SK-N-MC (cell line): ENCODE measurements at regions not wholly inside any gene's neighbourhood (a gene's known extent, or its start where the extent isn't known, plus 50 kb on each side); places are given as distances from the start of the nearest gene placed in this dataset.
"Not testable (repeated sequence)": the region's sequence is repeated elsewhere in the genome, so short reads cannot be mapped to it uniquely, and the experiment has no call there.

Source experiments
- EZH2 ChIP-seq: fragments of 200-600 bp; sonication (generic); IDR thresholded peaks from one replicate; pipeline ENCODE4 v1.6.1; 2017; ENCODE audit warnings: antibody characterized with exemption
- FOXP2 ChIP-seq: optimal IDR thresholded peaks from 2 replicates; pipeline ENCODE3; 2011; ENCODE audit warnings: mild to moderate bottlenecking, moderate library complexity; ENCODE audit not compliant: insufficient read depth; ENCODE audit errors: extremely low read length, control extremely low read depth
- POLR2AphosphoS5 ChIP-seq: IDR thresholded peaks from 2 replicates; pipeline ENCODE4 v1.6.1; 2012; ENCODE audit warnings: mild to moderate bottlenecking, low read depth, low read length, borderline replicate concordance

- not testable (repeated sequence) for TF ChIP-seq POLR2AphosphoS5, EZH2, FOXP2
Observed at GRCh38 chr14:29990344-29990857, 62.8 kb upstream of the PRKD1 start.
